GM23338 (cell line): ENCODE measurements at regions not wholly inside any gene's neighbourhood (a gene's known extent, or its start where the extent isn't known, plus 50 kb on each side); places are given as distances from the start of the nearest gene placed in this dataset.
A peak's percentile ranks its signal among the peaks of the same experiment; 100 is the strongest.

Experiments
- ATAC-seq: fragments of 200-7000 bp; cut with Tn5 transposase; 3 replicates; pipeline ENCODE4 v1.9.1; 2020
- DNase-seq: peaks from one replicate; pipeline ENCODE4 v3.0.0-alpha.2; 2015; ENCODE audit warnings: low spot score
- H2AFZ ChIP-seq: fragments of 200-600 bp; sonication (generic); 2 replicates; pipeline ENCODE4 v1.8.0; 2016; ENCODE audit warnings: antibody characterized with exemption, mild to moderate bottlenecking, moderate library complexity
- H3F3A ChIP-seq: fragments of 200-600 bp; sonication (generic); replicated peaks from 2 replicates; pipeline ENCODE4 v1.8.0; 2017; ENCODE audit warnings: antibody characterized with exemption, mixed run types, low read depth
- H3K27ac ChIP-seq: fragments of 200-600 bp; sonication (generic); 2 replicates; pipeline ENCODE4 v1.6.1; 2016; ENCODE audit warnings: low read depth
- H3K27me3 ChIP-seq: fragments of 200-600 bp; sonication (generic); 2 replicates; pipeline ENCODE4 v1.8.0; 2016; ENCODE audit warnings: mild to moderate bottlenecking, mixed run types, moderate library complexity; ENCODE audit not compliant: insufficient read depth
- H3K36me3 ChIP-seq: fragments of 200-600 bp; sonication (generic); 2 replicates; pipeline ENCODE4 v1.8.0; 2016; ENCODE audit warnings: mild to moderate bottlenecking; ENCODE audit not compliant: insufficient read depth
- H3K4me1 ChIP-seq: fragments of 200-600 bp; sonication (generic); 2 replicates; pipeline ENCODE4 v1.8.0; 2016; ENCODE audit warnings: mild to moderate bottlenecking, moderate library complexity; ENCODE audit not compliant: insufficient read depth
- H3K4me2 ChIP-seq: fragments of 200-600 bp; sonication (generic); 2 replicates; pipeline ENCODE4 v1.7.1; 2017; ENCODE audit warnings: mixed run types
- H3K4me3 ChIP-seq: fragments of 200-600 bp; sonication (generic); 2 replicates; pipeline ENCODE4 v1.6.1; 2016; ENCODE audit warnings: mixed run types
- H3K79me2 ChIP-seq: fragments of 200-600 bp; sonication (generic); replicated peaks from 2 replicates; pipeline ENCODE4 v1.8.0; 2017; ENCODE audit warnings: mild to moderate bottlenecking; ENCODE audit not compliant: insufficient read depth
- H3K9me2 ChIP-seq: fragments of 200-600 bp; sonication (generic); 2 replicates; pipeline ENCODE4 v1.8.0; 2017; ENCODE audit not compliant: insufficient read depth
- H4K20me1 ChIP-seq: fragments of 200-600 bp; sonication (generic); replicated peaks from 2 replicates; pipeline ENCODE4 v1.8.0; 2017; ENCODE audit warnings: mild to moderate bottlenecking; ENCODE audit not compliant: insufficient read depth
- H3K27ac Mint-ChIP-seq: 2 replicates; pipeline ENCODE4 v1.8.0; 2020; ENCODE audit warnings: inconsistent platforms, mild to moderate bottlenecking, moderate library complexity, mixed read lengths
- H3K27me3 Mint-ChIP-seq: 3 replicates; pipeline ENCODE4 v1.8.0; 2022; ENCODE audit warnings: low read depth, mild to moderate bottlenecking, moderate library complexity, mixed read lengths, inconsistent platforms; ENCODE audit not compliant: insufficient read depth, poor library complexity
- H3K36me3 Mint-ChIP-seq: 3 replicates; pipeline ENCODE4 v1.8.0; 2021; ENCODE audit warnings: low read depth, mild to moderate bottlenecking, inconsistent platforms, moderate library complexity, mixed read lengths
- H3K4me1 Mint-ChIP-seq: 3 replicates; pipeline ENCODE4 v1.8.0; 2020; ENCODE audit warnings: mild to moderate bottlenecking, inconsistent platforms, mixed read lengths
- H3K4me3 Mint-ChIP-seq: 3 replicates; pipeline ENCODE4 v1.8.0; 2021; ENCODE audit warnings: moderate library complexity, mild to moderate bottlenecking, inconsistent platforms, mixed read lengths
- H3K9me3 Mint-ChIP-seq: 3 replicates; pipeline ENCODE4 v1.8.0; 2020; ENCODE audit warnings: moderate library complexity, mild to moderate bottlenecking, inconsistent platforms, mixed read lengths
- CREB1 ChIP-seq: fragments of 250-450 bp; sonication (Bioruptor Pico); IDR thresholded peaks from 2 replicates; pipeline ENCODE4 v1.5.0; 2020; ENCODE audit warnings: low read depth, mild to moderate bottlenecking, moderate library complexity
- CTCF ChIP-seq, 2 experiments: fragments of 200-600 bp in 1 of 2; sonication (generic) in 1 of 2; conservative IDR thresholded peaks; 2 replicates each; pipeline versions ENCODE4 v1.5.1 to v1.6.1; 2016 to 2017; ENCODE audit warnings: antibody characterized with exemption in 2 of 2, low read depth in 2 of 2, mild to moderate bottlenecking in 2 of 2, moderate library complexity in 1 of 2
- ETS1 ChIP-seq: IDR thresholded peaks from 2 replicates; pipeline ENCODE4 v1.6.1; 2016; ENCODE audit warnings: antibody characterized with exemption
- EZH2 ChIP-seq: fragments of 200-600 bp; sonication (generic); IDR thresholded peaks from one replicate; pipeline ENCODE4 v1.8.0; 2017; ENCODE audit warnings: antibody characterized with exemption, mild to moderate bottlenecking, low read depth; ENCODE audit not compliant: unreplicated experiment
- EZH2phosphoT487 ChIP-seq: fragments of 200-600 bp; sonication (generic); IDR thresholded peaks from one replicate; pipeline ENCODE4 v1.8.1; 2018; ENCODE audit warnings: antibody characterized with exemption; ENCODE audit not compliant: unreplicated experiment
- JUNB ChIP-seq: IDR thresholded peaks from one replicate; pipeline ENCODE4 v1.6.1; 2016; ENCODE audit warnings: antibody characterized with exemption; ENCODE audit not compliant: unreplicated experiment
- POLR2AphosphoS5 ChIP-seq: IDR thresholded peaks from 2 replicates; pipeline ENCODE4 v1.6.1; 2016; ENCODE audit warnings: antibody characterized with exemption, low read depth
- STAT1 ChIP-seq: IDR thresholded peaks from one replicate; pipeline ENCODE4 v1.6.1; 2016; ENCODE audit warnings: antibody characterized with exemption; ENCODE audit not compliant: unreplicated experiment
- ZNF114 ChIP-seq: fragments of 250-450 bp; sonication (Bioruptor Pico); IDR thresholded peaks from 2 replicates; pipeline ENCODE4 v1.5.0; 2020; ENCODE audit warnings: mild to moderate bottlenecking, moderate library complexity
- ZNF331 ChIP-seq: fragments of 250-450 bp; sonication (Bioruptor Pico); IDR thresholded peaks from 2 replicates; pipeline ENCODE4 v1.5.0; 2020; ENCODE audit warnings: low read depth, mild to moderate bottlenecking, moderate library complexity
- ZNF462 ChIP-seq: fragments of 250-450 bp; sonication (Bioruptor Pico); IDR thresholded peaks from 2 replicates; pipeline ENCODE4 v1.5.0; 2020; ENCODE audit warnings: mild to moderate bottlenecking, moderate library complexity

GRCh38 chr17:68657166-68657565, 56.0 kb upstream of the FAM20A start:
- Histone ChIP-seq H3K9me2 (no peaks in the 10 kb centered on the region), H3K4me1 (peaks cover 22% of the 10 kb centered on the region), H4K20me1 (no peaks in the 10 kb centered on the region), H3K27me3 (no peaks in the 10 kb centered on the region), H2AFZ (peak overlapping the region; percentile 63; the same call in 1 of the 2 replicates), H3K4me3 (no peak overlapping the region), H3K4me2 (no peak overlapping the region), H3K36me3 (no peaks in the 10 kb centered on the region), H3K79me2 (no peaks in the 10 kb centered on the region), H3K27ac (no peak overlapping the region), H3F3A (no peaks in the 10 kb centered on the region)
- peaks cover 12% of the 10 kb centered on the region for H3K4me1 Mint-ChIP-seq
- H3K36me3 Mint-ChIP-seq: no peaks in the 10 kb centered on the region
- H3K27ac Mint-ChIP-seq: no peak overlapping the region
- DNase-seq: no peak
- no peak for ATAC-seq
- no peaks in the 10 kb centered on the region for H3K9me3 Mint-ChIP-seq
- H3K27me3 Mint-ChIP-seq: no peaks in the 10 kb centered on the region
- no peak for TF ChIP-seq CREB1 (CRISPR knock-in tag)
- TF ChIP-seq EZH2phosphoT487: no peak
- TF ChIP-seq CTCF (conservative IDR thresholded peaks at IDR 0.05; ENCODE audit: low read depth in 2 of 2): no peak
- no peak for TF ChIP-seq JUNB
- TF ChIP-seq ZNF114: no peak
- TF ChIP-seq POLR2AphosphoS5: no peak
- no peak for TF ChIP-seq EZH2
- no peak for TF ChIP-seq STAT1
- no peak overlapping the region for H3K4me3 Mint-ChIP-seq

GRCh38 chr17:68656666-68657065, 55.5 kb upstream of the FAM20A start:
- peaks cover 7% of the 10 kb centered on the region for H3K4me1 Mint-ChIP-seq
- H3K27me3 Mint-ChIP-seq: no peaks in the 10 kb centered on the region
- H3K27ac Mint-ChIP-seq: no peak overlapping the region
- H2AFZ ChIP-seq: 0 out of 2 replicates have a peak overlapping the region, but pooled peaks have one; percentile 53
- no peaks in the 10 kb centered on the region for H3K27me3 ChIP-seq
- H4K20me1 ChIP-seq: no peaks in the 10 kb centered on the region
- H3F3A ChIP-seq: no peaks in the 10 kb centered on the region
- no peaks in the 10 kb centered on the region for H3K9me3 Mint-ChIP-seq
- ATAC-seq (no peak), DNase-seq (no peak)
- no peaks in the 10 kb centered on the region for H3K79me2 ChIP-seq
- no peak overlapping the region for H3K27ac ChIP-seq
- no peak overlapping the region for H3K4me3 ChIP-seq
- H3K9me2 ChIP-seq: no peaks in the 10 kb centered on the region
- peaks cover 17% of the 10 kb centered on the region for H3K4me1 ChIP-seq
- H3K4me3 Mint-ChIP-seq: no peak overlapping the region
- no peak overlapping the region for H3K4me2 ChIP-seq
- H3K36me3 Mint-ChIP-seq: no peaks in the 10 kb centered on the region
- no peaks in the 10 kb centered on the region for H3K36me3 ChIP-seq
- no peak for TF ChIP-seq JUNB
- TF ChIP-seq ZNF331 (CRISPR knock-in tag): no peak
- TF ChIP-seq ETS1: no peak
- no peak for TF ChIP-seq ZNF462
- no peak for TF ChIP-seq STAT1
